ENCODE measurements at regions not wholly inside any gene's neighbourhood (a gene's known extent, or its start where the extent isn't known, plus 50 kb on each side); places are given as distances from the start of the nearest gene placed in this dataset.

DNA sequence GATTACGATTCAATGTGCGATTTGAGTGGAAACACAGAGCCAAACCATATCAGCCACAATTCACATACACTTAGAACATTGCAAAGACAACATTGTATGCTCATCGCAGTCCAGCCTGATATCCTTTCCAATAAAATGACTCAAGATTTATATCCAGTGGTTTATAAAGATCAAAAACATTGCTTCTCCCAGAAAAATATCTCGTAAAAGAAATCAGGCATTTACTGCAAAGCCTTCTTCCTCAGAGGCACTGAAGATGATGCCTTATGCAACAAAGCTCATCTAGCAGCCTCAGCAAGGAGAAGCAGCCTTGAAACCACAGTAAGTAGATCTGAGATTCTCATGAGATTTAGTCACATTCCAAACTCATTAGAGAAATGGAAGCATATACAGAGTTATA is 523.8 kb downstream of the ELAVL2 start:
- no peak for TF ChIP-seq CTCF (IDR thresholded peaks at IDR 0.05)
- no peak for TF ChIP-seq EZH2 (IDR thresholded peaks at IDR 0.05)

Measured in neural progenitor cell (in vitro differentiated cells).